SK-N-MC (cell line): ENCODE measurements at regions not wholly inside any gene's neighbourhood (a gene's known extent, or its start where the extent isn't known, plus 50 kb on each side); places are given as distances from the start of the nearest gene placed in this dataset.

Experiments used
- EZH2 ChIP-seq: fragments of 200-600 bp; sonication (generic); IDR thresholded peaks from one replicate; pipeline ENCODE4 v1.6.1; 2017; ENCODE audit warnings: antibody characterized with exemption
- FOXP2 ChIP-seq: optimal IDR thresholded peaks from 2 replicates; pipeline ENCODE3; 2011; ENCODE audit warnings: mild to moderate bottlenecking, moderate library complexity; ENCODE audit not compliant: insufficient read depth; ENCODE audit errors: extremely low read length, control extremely low read depth
- POLR2AphosphoS5 ChIP-seq: IDR thresholded peaks from 2 replicates; pipeline ENCODE4 v1.6.1; 2012; ENCODE audit warnings: mild to moderate bottlenecking, low read depth, low read length, borderline replicate concordance

DNA sequence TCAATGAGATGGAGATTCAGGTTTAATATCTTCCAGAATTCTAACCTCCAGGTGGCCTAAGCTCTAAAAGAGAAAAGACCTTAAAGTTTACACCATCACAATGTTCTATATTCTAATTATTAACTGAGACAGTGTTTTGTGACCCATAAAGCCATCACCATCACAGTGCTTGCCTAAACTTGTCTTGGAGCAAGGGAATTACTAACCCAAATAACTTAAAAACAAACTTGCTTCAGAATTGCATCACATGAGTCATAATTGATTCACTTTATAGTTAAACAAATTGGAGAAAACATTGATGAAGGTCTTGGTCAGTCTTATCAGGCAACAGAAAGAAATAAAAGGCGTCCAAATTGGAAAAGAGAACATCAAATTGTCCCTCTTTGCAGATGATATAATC is 54.5 kb upstream of the ALG10 start:
- TF ChIP-seq POLR2AphosphoS5 (no peak), EZH2 (no peak), FOXP2 (no peak)
